Islet precursor cell (in vitro differentiated cells): ENCODE measurements at regions not wholly inside any gene's neighbourhood (a gene's known extent, or its start where the extent isn't known, plus 50 kb on each side); places are given as distances from the start of the nearest gene placed in this dataset.
A peak's percentile ranks its signal among the peaks of the same experiment; 100 is the strongest.
"Not testable (repeated sequence)": the region's sequence is repeated elsewhere in the genome, so short reads cannot be mapped to it uniquely, and the experiment has no call there.

Experiments used
- DNase-seq: peaks from one replicate; pipeline ENCODE4 v3.0.0-alpha.2; 2018

DNA sequence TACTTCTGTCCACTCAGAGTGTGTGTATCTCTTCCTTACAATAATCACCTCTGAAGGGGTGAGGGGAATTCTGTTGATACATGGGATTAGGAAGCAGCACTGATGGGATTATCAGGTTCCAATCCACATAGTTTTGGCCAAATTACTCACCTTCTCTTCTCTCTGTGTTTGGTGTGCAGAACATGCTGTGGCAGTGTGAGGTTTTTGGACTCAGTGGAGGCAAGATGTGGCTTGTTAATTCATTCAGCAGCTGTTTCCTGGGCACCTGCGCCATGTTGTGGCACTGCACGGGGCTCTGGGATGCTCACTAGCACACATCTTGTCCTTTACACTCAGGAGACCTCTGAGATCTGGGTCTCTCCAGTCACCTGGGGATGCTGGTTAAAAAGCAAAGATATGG lies 350.3 kb upstream of the HS6ST1 start:
- no peak for DNase-seq

DNA sequence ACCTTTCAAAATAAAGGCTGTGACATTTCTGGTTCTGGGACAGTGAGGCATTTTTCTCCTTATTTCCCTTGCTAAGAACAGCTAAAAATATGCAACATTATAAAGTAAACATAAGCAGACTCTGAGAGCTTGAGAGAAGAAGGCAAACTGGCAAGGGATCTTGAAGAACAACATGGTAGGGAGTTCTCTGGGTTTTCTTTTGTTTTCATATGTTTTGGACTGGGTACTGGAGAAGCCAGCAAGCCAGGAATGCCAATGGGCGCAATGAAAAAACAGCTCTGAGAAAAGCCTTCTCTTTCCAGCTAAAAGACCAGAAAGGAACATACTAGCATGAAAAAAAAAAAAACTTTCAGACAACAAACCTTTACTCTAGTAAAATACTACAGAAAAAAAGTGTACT lies 351.4 kb upstream of the HS6ST1 start:
- DNase-seq, result no peak

DNA sequence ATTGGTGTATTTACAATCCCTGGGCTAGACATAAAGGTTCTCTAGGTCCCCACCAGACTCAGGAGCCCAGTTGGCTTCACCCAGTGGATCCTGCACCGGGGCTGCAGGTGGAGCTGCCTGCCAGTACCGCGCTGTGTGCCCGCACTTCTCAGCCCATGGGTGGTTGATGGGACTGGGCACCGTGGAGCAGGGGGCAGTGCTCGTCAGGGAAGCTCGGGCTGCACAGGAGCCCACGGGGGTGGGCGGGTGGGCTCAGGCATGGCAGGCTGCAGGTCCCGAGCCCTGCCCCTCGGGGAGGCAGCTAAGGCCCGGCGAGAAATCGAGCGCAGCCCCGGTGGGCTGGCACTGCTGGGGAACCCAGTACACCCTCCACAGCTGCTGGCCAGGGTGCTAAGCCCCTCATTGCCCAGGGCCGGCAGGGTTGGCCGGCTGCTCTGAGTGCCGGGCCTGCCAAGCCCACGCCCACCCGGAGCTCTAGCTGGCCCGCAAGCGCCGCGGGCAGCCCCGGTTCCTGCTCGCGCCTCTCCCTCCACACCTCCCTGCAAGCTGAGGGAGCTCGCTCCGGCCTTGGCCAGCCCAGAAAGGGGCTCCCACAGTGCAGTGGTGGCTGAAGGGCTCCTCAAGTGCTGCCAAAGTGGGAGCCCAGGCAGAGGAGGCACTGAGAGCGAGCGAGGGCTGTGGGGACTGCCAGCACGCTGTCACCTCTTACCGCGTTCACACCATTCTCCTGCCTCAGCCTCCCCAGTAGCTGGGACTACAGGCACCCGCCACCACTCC lies 353.5 kb upstream of the HS6ST1 start:
- not testable (repeated sequence) for DNase-seq

DNA sequence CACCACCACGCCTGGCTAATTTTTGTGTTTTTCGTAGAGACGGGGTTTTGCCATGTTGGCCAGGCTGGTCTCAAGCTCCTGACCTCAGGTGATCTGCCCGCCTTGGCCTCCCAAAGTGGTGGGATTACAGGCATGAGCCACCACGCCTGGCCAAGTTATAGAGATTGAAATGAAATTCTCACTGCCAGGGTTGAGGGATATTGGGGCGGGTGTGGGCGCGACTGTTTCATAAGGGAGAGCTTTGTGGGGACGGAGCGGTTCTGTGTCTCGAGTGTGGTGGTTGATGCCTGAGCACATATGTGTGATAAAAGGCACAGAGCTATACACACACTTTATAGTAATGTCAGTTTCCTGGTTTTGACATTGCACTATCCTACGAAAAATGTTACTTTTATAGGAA lies 361.0 kb upstream of the HS6ST1 start:
- DNase-seq, result not testable (repeated sequence)

- DNase-seq, result peak; percentile 49
Observed at GRCh38 chr2:128681507-128681906, 362.8 kb upstream of the HS6ST1 start.

DNA sequence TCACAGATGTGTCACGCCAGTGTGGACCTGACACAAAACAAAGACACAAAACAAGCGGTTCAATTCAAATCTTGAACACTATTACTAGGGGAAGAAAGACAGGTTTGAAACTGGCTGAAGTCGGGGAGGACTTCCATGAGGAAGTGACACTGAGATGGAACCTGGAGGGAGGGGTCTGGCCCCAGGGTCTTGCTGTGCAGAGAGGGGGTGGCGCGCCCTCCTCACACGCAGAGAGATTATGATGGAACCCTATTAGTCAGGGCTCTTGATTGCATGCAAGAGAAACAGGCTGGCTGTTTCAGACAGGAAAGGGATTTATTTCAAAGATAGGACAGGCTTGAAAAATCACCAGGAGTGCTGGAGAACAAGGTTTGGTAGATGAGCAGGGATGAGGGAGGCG lies 363.6 kb upstream of the HS6ST1 start:
- DNase-seq, result peak; percentile 26

DNA sequence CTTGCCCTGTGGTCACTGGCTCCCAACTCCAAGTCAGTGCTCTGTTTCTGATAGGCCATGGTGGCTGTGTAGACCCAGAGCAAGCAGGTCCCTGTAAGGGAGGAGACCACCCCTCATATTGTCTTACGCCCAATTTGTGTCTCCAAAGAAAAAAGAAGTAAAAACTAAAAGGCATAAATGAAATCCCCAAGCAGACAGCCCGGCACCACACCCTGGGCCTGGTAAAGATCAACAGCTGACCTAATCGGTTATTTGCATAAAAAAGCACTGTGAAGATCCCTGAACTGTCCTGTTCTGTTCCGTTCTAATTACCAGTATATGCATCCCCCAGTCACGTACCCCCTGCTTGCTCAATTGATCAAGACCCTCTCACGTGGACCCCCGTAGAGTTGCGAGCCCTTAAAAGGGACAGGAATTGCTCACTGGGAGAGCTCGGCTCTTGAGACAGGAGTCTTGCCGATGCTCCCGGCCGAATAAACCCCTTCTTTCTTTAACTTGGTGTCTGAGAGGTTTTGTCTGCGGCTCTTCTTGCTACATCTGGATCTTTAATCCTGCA lies 364.1 kb upstream of the HS6ST1 start:
- DNase-seq, result peak; percentile 32

GRCh38 chr2:128684523-128684922 lies 365.9 kb upstream of the HS6ST1 start:
- DNase-seq, result no peak

- DNase-seq, result no peak
Observed at GRCh38 chr2:128685841-128686496, 367.3 kb upstream of the HS6ST1 start.

- no peak for DNase-seq
Observed at GRCh38 chr2:128686497-128686859, 367.8 kb upstream of the HS6ST1 start.

- no peak for DNase-seq
Observed at GRCh38 chr2:128686881-128687555, 368.4 kb upstream of the HS6ST1 start.

GRCh38 chr2:128687565-128687964 lies 368.9 kb upstream of the HS6ST1 start:
- no peak for DNase-seq

DNA sequence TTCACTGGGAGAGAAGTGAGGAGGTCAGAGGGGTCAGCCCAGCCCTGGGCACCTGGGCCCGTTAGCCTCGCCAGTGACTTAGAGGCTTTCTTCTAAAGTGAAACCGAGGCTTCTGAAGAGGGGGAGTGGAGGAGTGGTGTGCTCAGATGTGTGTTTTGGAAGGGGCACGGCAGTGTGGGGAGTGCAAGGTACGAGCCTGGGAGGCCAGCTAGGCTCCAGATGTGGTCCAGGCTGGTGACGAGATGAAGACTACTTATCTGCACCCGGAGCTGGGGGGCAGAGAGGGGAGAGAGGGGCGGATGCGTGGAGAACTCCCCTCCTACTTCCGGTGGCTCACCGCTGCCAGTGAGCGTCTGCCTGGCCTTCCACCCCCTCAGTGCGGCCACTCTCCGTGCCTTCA lies 371.3 kb upstream of the HS6ST1 start:
- no peak for DNase-seq

GRCh38 chr2:128690431-128690830 lies 371.8 kb upstream of the HS6ST1 start:
- DNase-seq, result no peak

- DNase-seq, result no peak
Observed at GRCh38 chr2:128690869-128691268, 372.2 kb upstream of the HS6ST1 start.

DNA sequence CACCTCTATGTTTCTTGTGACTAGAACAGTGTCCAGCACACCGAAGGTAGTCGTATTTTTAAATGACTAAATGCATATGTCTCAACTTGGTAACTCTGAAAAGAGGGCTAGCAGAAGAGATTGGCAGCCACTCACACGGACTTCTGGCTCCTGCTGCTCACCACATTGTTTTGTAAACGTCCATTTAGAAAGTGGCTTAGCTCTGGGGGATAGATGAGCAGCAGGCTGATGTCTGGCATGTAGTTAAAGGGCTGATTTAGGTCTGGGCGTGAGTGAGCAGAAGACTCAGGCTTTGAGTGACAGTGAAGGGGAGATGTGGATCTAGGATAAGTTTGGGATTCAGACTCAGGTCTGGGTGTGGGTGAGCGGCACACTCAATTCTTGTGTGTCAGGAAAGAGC lies 372.9 kb upstream of the HS6ST1 start:
- DNase-seq, result no peak

- no peak for DNase-seq
Observed at GRCh38 chr2:128692895-128693742, 374.5 kb upstream of the HS6ST1 start.

DNA sequence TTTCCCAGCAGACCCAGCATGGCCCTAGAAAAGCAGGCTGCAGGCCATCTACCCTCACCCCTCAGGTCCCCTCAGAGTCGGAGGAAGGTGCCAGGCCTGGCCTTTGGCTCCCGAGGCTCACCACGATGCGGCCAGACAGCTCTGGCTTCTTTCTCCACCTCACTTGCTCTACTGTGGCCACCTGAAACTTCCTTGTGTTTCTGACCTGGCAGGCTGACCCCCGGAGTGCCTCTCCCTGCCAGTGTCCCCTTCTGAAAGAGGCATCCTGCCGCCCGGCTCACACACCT lies 375.0 kb upstream of the HS6ST1 start:
- DNase-seq, result no peak

- DNase-seq, result no peak
Observed at GRCh38 chr2:128695646-128696220, 377.1 kb upstream of the HS6ST1 start.

GRCh38 chr2:128696421-128696820 lies 377.8 kb upstream of the HS6ST1 start:
- DNase-seq, result no peak

DNA sequence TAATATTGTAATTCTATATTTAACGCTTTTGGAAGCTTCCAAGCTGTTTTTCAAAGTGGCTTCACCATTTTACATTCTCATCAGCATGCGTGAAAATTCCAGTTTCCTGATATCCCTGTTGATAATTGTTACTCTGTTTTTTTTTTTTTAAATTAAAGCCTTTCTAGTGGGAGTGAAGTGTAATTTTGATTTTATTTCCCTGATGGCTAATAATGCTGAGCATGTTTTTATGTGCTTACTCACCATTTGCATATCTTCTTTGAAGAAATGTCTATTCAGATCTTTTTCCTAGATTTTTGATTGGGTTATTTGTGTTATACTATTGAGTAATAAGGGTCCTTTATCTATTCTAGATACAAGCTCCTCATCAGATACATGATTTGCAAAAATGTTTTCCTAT lies 382.8 kb upstream of the HS6ST1 start:
- no peak for DNase-seq

DNA sequence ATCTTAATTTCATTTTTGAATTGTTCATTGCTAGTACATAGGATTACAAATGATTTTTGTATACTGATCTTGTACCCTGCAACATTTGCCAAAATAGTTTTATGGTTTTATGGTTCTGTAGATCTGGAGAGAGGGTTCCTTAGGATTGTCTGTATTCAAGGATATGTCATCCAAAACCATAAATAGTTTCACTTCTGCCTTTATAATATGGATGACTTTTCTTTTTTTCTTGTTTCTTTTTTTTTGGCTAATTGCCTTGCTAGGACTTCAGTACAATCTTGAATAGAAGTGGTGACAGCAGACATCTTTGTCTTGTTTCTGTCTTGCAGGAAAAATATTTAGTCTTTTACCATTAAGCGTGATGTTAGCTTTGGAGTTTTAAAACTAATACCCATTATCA lies 383.9 kb upstream of the HS6ST1 start:
- no peak for DNase-seq
